Ovary (tissue), 7 donors: ENCODE measurements at regions not wholly inside any gene's neighbourhood (a gene's known extent, or its start where the extent isn't known, plus 50 kb on each side); places are given as distances from the start of the nearest gene placed in this dataset.

ENCODE experiments used
- DNase-seq, 5 donors: peaks; one replicate each; pipeline ENCODE4 v3.0.0-alpha.2; 2019 to 2020
- H3K27ac ChIP-seq, 2 donors: fragments of 200-600 bp; one replicate each; pipeline versions ENCODE4 v1.5.1 to v1.8.0; 2019 to 2022
- H3K27me3 ChIP-seq: fragments of 200-600 bp; one replicate; pipeline ENCODE4 v1.8.0; 2022
- H3K36me3 ChIP-seq: fragments of 200-600 bp; sonication (generic); one replicate; pipeline ENCODE4 v1.5.1; 2019
- H3K4me1 ChIP-seq: one replicate; pipeline ENCODE4 v1.8.1; 2013; ENCODE audit warnings: mild to moderate bottlenecking, moderate library complexity; ENCODE audit not compliant: insufficient read depth
- H3K4me3 ChIP-seq: fragments of 200-600 bp; sonication (generic); one replicate; pipeline ENCODE4 v1.5.1; 2017
- H3K9me3 ChIP-seq, 2 donors: fragments of 200-600 bp in 1 of 2; sonication (generic) in 1 of 2; one replicate each; pipeline versions ENCODE4 v1.5.1 to v1.8.1; 2013 to 2019; ENCODE audit warnings: mild to moderate bottlenecking in 1 of 2, moderate library complexity in 1 of 2
- CTCF ChIP-seq, 3 donors: fragments of 450-650 bp in 2 of 3; fragments of 200-600 bp in 1 of 3; IDR thresholded peaks; one replicate each; pipeline versions ENCODE4 v1.5.1 to v1.8.0; 2016 to 2022; ENCODE audit warnings: antibody characterized with exemption in 3 of 3, mild to moderate bottlenecking in 1 of 3
- EP300 ChIP-seq: sonication (generic); formaldehyde crosslinking; IDR thresholded peaks from one replicate; pipeline ENCODE4 v1.6.1; 2017; ENCODE audit warnings: antibody characterized with exemption
- POLR2A ChIP-seq: fragments of 450-650 bp; IDR thresholded peaks from one replicate; pipeline ENCODE4 v1.6.1; 2017; ENCODE audit warnings: antibody characterized with exemption, mild to moderate bottlenecking, moderate library complexity
- WGBS, 3 donors: extraction: QIAGEN DNeasy Blood & Tissue Kit in 1 of 3; methylation state at CpG; one replicate each; pipeline versions ENCODE4 v1.1.5 to v1.1.7; 2013 to 2017; 5-methylcytosine and 5-hydroxymethylcytosine counted together
- intact Hi-C, 4 donors: fragments of 100-400 bp; cut with DNase I; formaldehyde crosslinking; loops; one replicate each; pipeline versions ENCODE4 v1.11.0 to v1.15.1; 2022 to 2023
- donor health status: DM: no; HTN: no; CAD: no; lungs with moderate emphysema.
- donor health status: DM: no; HTN: no; CAD: no.
- donor health status: Bipolar disorder and iron deficiency.
- donor health status: DM: no; HTN: no; CAD: no.
- donor health status: DM: yes; HTN: yes; CAD: no.

GRCh38 chr21:39116761-39117439, 66.4 kb downstream of the PSMG1 start:
- DNase-seq: no peak
- TF ChIP-seq POLR2A (no peak), EP300 (no peak), CTCF (IDR thresholded peaks at IDR 0.05) (no peak)
- WGBS, 3 donors: 91 to 94% (median 92%) methylated on average over 19 of the region's 19 CpGs

GRCh38 chr21:39115576-39116235, 67.5 kb downstream of the PSMG1 start:
- no peak for TF ChIP-seq EP300
- no peak for TF ChIP-seq CTCF (IDR thresholded peaks at IDR 0.05)
- TF ChIP-seq POLR2A: no peak
- no peak for DNase-seq
- Histone ChIP-seq H3K27me3 (no peaks in the 10 kb centered on the region), H3K4me1 (peaks cover 2% of the 10 kb centered on the region), H3K36me3 (no peaks in the 10 kb centered on the region), H3K4me3 (no peak overlapping the region), H3K9me3 (no peaks in the 10 kb centered on the region), H3K27ac (no peak overlapping the region)
- 83 to 94% (median 84%) methylated on average over 10 of the region's 10 CpGs for WGBS, 3 donors
- intact Hi-C loops: loop anchor here in 2 of 4 donors (10.0 kb wide), 2 partner anchors 191 to 311 kb away; partner anchors contain the start of gene ETS2 (in 1 of the 2)

More at GRCh38 chr21:39116761-39117439, 66.4 kb downstream of the PSMG1 start:
- intact Hi-C loops: loop anchor here in 2 of 4 donors (10.0 kb wide), 2 partner anchors 192 to 312 kb away; partner anchors contain the start of gene ETS2 (in 1 of the 2)
- no peak overlapping the region for H3K4me3 ChIP-seq
- peaks cover 1% of the 10 kb centered on the region for H3K4me1 ChIP-seq
- no peaks in the 10 kb centered on the region for H3K36me3 ChIP-seq
- H3K9me3 ChIP-seq: no peaks in the 10 kb centered on the region
- no peak overlapping the region for H3K27ac ChIP-seq
- no peaks in the 10 kb centered on the region for H3K27me3 ChIP-seq

- TF ChIP-seq CTCF (IDR thresholded peaks at IDR 0.05) (no peak), EP300 (no peak), POLR2A (no peak)
- H3K9me3 ChIP-seq: no peaks in the 10 kb centered on the region
- 71 to 82% (median 80%) methylated on average over 11 of the region's 11 CpGs for WGBS, 3 donors
- intact Hi-C loops: loop anchor here in 2 of 4 donors (10.0 kb wide), 2 partner anchors 190 to 310 kb away; partner anchors contain the start of gene ETS2 (in 1 of the 2)
- H3K27me3 ChIP-seq: no peaks in the 10 kb centered on the region
- H3K36me3 ChIP-seq: no peaks in the 10 kb centered on the region
- H3K4me1 ChIP-seq: peaks cover 2% of the 10 kb centered on the region
- no peak overlapping the region for H3K4me3 ChIP-seq
- no peak overlapping the region for H3K27ac ChIP-seq
- DNase-seq: no peak
Measured at GRCh38 chr21:39114871-39115575, 68.2 kb downstream of the PSMG1 start.

DNA sequence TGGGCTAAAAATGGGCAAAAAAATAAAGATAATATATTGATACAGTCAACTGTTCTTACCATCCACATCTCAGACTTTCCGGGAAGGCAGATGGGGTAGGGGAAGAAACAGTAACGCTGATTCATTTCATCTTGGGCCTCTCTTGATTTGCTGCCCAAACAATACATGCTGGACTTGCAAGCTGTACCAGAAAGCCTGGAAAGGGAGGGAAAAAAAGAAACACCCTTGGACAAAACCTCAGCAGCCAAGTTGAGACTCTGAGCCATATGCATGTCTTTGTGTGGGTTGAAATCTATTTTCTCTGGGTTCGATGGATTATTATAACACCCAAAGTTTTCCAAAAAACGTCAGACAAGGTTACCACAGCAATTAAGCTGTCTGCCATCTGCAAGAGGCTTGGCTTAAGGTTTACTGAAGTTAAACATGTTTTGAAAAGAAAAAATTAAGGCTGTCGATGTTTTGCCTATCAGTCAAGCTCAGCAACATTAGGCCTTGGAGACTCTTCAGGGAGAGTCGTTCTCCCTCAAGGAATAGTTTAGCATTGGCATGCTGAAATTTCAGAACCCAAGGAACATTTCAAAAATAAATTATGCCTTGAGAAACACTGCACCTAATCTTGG, 71.2 kb downstream of the PSMG1 start:
- Histone ChIP-seq H3K27ac (peak overlapping the region in 1 of 2 donors; percentile 7), H3K4me1 (peaks cover 2% of the 10 kb centered on the region), H3K36me3 (no peaks in the 10 kb centered on the region), H3K27me3 (no peaks in the 10 kb centered on the region), H3K9me3 (no peaks in the 10 kb centered on the region), H3K4me3 (no peak overlapping the region)
- 14 to 16% (median 14%) methylated on average over 6 of the region's 6 CpGs for WGBS, 3 donors
- intact Hi-C loops: loop anchor here in 2 of 4 donors (10.0 kb wide), 2 partner anchors 187 to 307 kb away; partner anchors contain the start of gene ETS2 (in 1 of the 2)
- no peak for TF ChIP-seq CTCF (IDR thresholded peaks at IDR 0.05)
- TF ChIP-seq EP300: no peak
- no peak for TF ChIP-seq POLR2A
- DNase-seq: no peak
